Keratinocyte (primary cell): ENCODE measurements at regions not wholly inside any gene's neighbourhood (a gene's known extent, or its start where the extent isn't known, plus 50 kb on each side); places are given as distances from the start of the nearest gene placed in this dataset.
"Not testable (repeated sequence)": the region's sequence is repeated elsewhere in the genome, so short reads cannot be mapped to it uniquely, and the experiment has no call there.

Experiments
- DNase-seq: peaks from one replicate; pipeline ENCODE4 v3.0.0-alpha.2; 2011; ENCODE audit warnings: low read depth, missing footprints, low spot score
- FAIRE-seq: peaks from 2 replicates; lab custom pipeline; 2011; peaks lifted over from hg19 to GRCh38; lab: Jason Lieb, UNC
- H2AFZ ChIP-seq: 2 replicates; pipeline ENCODE4 v1.6.0; 2012; ENCODE audit warnings: low read length, control low read depth, inconsistent platforms; ENCODE audit not compliant: control insufficient read depth
- H3K27ac ChIP-seq: 2 replicates; pipeline ENCODE4 v1.5.1; 2011; ENCODE audit warnings: low read length; ENCODE audit not compliant: control insufficient read depth, insufficient read depth
- H3K27me3 ChIP-seq: 3 replicates; pipeline ENCODE4 v1.6.0; 2011; ENCODE audit warnings: low read length; ENCODE audit not compliant: control insufficient read depth, insufficient read depth; ENCODE audit errors: extremely low read depth
- H3K36me3 ChIP-seq, 2 experiments: 2 replicates in 1 of 2; 3 replicates in 1 of 2; pipeline ENCODE4 v1.5.1; 2011; ENCODE audit warnings: low read length in 2 of 2, mild to moderate bottlenecking in 1 of 2; ENCODE audit not compliant: control insufficient read depth in 2 of 2, insufficient read depth in 2 of 2; ENCODE audit errors: extremely low read depth in 1 of 2
- H3K4me1 ChIP-seq: 3 replicates; pipeline ENCODE4 v1.5.1; 2011; ENCODE audit warnings: low read length; ENCODE audit not compliant: control insufficient read depth, insufficient read depth; ENCODE audit errors: extremely low read depth
- H3K4me2 ChIP-seq: 3 replicates; pipeline ENCODE4 v1.6.0; 2011; ENCODE audit warnings: low read depth, low read length; ENCODE audit not compliant: control insufficient read depth, insufficient read depth; ENCODE audit errors: extremely low read depth
- H3K4me3 ChIP-seq, 3 experiments: fragments of 200-600 bp in 1 of 3; sonication (generic) in 1 of 3; 2 replicates in 2 of 3; 3 replicates in 1 of 3; pipeline ENCODE4 v1.5.1; 2011 to 2016; ENCODE audit warnings: low read length in 3 of 3, mild to moderate bottlenecking in 3 of 3, control low read depth in 2 of 3, inconsistent platforms in 1 of 3, low read depth in 1 of 3, mixed read lengths in 1 of 3, mixed run types in 1 of 3, moderate library complexity in 1 of 3; ENCODE audit not compliant: control insufficient read depth in 2 of 3, insufficient read depth in 2 of 3; ENCODE audit errors: extremely low read depth in 1 of 3
- H3K79me2 ChIP-seq: 2 replicates; pipeline ENCODE4 v1.6.0; 2012; ENCODE audit warnings: low read length; ENCODE audit not compliant: control insufficient read depth, insufficient read depth
- H3K9ac ChIP-seq: 3 replicates; pipeline ENCODE4 v1.6.0; 2011; ENCODE audit warnings: low read length; ENCODE audit not compliant: control insufficient read depth, insufficient read depth; ENCODE audit errors: extremely low read depth
- H3K9me1 ChIP-seq: 3 replicates; pipeline ENCODE4 v1.6.0; 2011; ENCODE audit warnings: low read length; ENCODE audit not compliant: control insufficient read depth, insufficient read depth; ENCODE audit errors: extremely low read depth
- H3K9me3 ChIP-seq: 2 replicates; pipeline ENCODE4 v1.5.1; 2012; ENCODE audit warnings: low read depth, low read length; ENCODE audit not compliant: control insufficient read depth
- H4K20me1 ChIP-seq: 3 replicates; pipeline ENCODE4 v1.6.0; 2011; ENCODE audit warnings: low read length; ENCODE audit not compliant: control insufficient read depth, insufficient read depth; ENCODE audit errors: extremely low read depth
- EZH2 ChIP-seq: IDR thresholded peaks from one replicate; pipeline ENCODE4 v1.6.1; 2012; ENCODE audit warnings: inconsistent platforms, mild to moderate bottlenecking, low read length, moderate library complexity
- dilution Hi-C: fragments of 300-500 bp; cut with MboI; formaldehyde crosslinking; loops from one replicate; pipeline ENCODE4 v1.7.0; 2020; ENCODE audit warnings: low sequenced_read_pairs; ENCODE audit not compliant: extremely low pct_ligation_motif_present
- TF ChIP-seq, protein P1 (sequence below), 3 experiments: IDR thresholded peaks in 1 of 3; conservative IDR thresholded peaks in 1 of 3; optimal IDR thresholded peaks in 1 of 3; 2 replicates in 2 of 3; 3 replicates in 1 of 3; pipeline versions ENCODE3 to v1.5.1; 2011; ENCODE audit warnings: low read length in 3 of 3, mild to moderate bottlenecking in 3 of 3, moderate library complexity in 2 of 3, control low read depth in 1 of 3, inconsistent platforms in 1 of 3; ENCODE audit not compliant: insufficient read depth in 2 of 3; ENCODE audit errors: extremely low read depth in 1 of 3

DNA sequence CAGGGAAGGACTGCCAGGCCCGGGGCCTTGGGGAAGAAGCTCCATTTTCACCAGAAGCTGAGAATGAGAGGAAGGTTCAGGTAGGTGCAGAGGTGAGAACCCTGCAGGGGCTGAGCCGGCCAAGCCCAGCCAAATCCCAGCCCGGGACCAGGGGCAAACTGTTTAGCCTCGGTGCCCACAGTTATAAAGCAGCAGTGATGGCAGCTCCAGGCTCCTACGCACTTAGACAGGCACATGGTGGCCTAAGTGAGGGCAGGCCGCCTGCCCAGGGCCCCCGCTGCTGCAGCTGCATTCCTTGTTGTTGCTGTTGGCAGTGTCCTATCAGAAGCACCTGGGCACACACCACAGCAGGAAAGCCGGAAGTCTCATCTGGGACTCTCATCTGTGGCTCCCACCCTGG is 159.9 kb upstream of the FOXD4L5 start:
- no peak overlapping the region for H3K4me2 ChIP-seq
- no peak for FAIRE-seq
- TF ChIP-seq EZH2: no peak
- TF ChIP-seq, protein P1, sequence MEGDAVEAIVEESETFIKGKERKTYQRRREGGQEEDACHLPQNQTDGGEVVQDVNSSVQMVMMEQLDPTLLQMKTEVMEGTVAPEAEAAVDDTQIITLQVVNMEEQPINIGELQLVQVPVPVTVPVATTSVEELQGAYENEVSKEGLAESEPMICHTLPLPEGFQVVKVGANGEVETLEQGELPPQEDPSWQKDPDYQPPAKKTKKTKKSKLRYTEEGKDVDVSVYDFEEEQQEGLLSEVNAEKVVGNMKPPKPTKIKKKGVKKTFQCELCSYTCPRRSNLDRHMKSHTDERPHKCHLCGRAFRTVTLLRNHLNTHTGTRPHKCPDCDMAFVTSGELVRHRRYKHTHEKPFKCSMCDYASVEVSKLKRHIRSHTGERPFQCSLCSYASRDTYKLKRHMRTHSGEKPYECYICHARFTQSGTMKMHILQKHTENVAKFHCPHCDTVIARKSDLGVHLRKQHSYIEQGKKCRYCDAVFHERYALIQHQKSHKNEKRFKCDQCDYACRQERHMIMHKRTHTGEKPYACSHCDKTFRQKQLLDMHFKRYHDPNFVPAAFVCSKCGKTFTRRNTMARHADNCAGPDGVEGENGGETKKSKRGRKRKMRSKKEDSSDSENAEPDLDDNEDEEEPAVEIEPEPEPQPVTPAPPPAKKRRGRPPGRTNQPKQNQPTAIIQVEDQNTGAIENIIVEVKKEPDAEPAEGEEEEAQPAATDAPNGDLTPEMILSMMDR (optimal IDR thresholded peaks at IDR 0.05 in 1 of 3, IDR thresholded peaks at IDR 0.05 in 1 of 3, conservative IDR thresholded peaks at IDR 0.05 in 1 of 3; ENCODE audit: extremely low read depth in 1 of 3, insufficient read depth in 2 of 3, low read length in 3 of 3): no peak
- H3K36me3 ChIP-seq: no peaks in the 10 kb centered on the region
- dilution Hi-C loops: no loop called here
- H3K4me1 ChIP-seq: no peaks in the 10 kb centered on the region
- no peak overlapping the region for H2AFZ ChIP-seq
- H3K27me3 ChIP-seq: no peaks in the 10 kb centered on the region
- no peaks in the 10 kb centered on the region for H3K9me3 ChIP-seq
- no peak overlapping the region for H3K27ac ChIP-seq
- DNase-seq: no peak
- no peak overlapping the region for H3K9ac ChIP-seq
- no peaks in the 10 kb centered on the region for H3K79me2 ChIP-seq
- no peaks in the 10 kb centered on the region for H4K20me1 ChIP-seq
- no peaks in the 10 kb centered on the region for H3K9me1 ChIP-seq
- H3K4me3 ChIP-seq: no peak overlapping the region

DNA sequence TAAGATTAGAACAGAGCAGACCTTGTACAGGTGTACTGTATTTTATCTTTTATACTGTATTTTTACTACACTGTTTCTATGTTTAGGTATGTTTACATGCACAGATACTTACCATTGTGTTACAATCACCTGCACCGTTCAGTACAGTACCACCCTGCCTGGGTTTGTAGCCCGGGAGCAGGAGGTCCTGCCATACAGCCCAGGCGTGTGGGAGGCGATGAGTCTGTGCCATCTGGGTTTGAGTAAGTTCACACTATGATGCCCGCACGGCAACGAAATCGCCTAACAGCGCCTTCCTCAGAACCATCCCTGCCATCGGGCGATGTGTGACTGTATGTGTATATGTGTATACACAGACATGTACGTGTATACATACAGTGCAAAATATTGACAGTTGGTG is 157.1 kb upstream of the FOXD4L5 start:
- H3K36me3 ChIP-seq: not testable (repeated sequence)

DNA sequence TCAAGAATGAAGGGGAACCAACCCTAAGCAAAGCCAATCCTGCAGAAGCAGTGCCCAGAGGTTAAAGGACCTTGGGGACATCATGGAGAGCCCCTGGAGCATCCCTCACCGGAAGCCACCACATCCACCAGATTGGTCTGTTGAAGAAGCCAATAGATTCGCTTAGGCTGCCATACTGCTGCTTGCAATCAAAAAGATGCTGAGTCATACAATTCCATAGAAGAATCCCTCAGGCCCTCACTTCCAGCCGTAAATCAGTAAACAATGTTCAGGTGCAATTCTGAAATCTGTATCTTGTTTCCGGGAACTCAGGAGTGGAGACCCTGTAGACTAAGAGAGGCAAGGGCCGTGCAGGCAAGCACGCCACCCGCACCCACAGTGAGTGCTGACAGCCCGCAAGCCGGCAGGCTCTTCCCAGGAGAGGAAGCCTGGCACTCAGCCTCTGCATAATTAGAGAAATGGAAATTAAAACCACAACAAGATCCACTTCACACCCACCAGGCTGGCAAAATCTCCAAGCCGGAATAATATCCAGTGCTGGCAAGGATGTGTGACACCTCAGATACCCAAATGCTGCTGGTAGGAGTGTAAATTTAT is 156.4 kb upstream of the FOXD4L5 start:
- dilution Hi-C loops, H3K9ac ChIP-seq, H3K4me1 ChIP-seq, H2AFZ ChIP-seq, H4K20me1 ChIP-seq, H3K4me3 ChIP-seq, FAIRE-seq, H3K9me3 ChIP-seq, H3K36me3 ChIP-seq, H3K9me1 ChIP-seq, H3K79me2 ChIP-seq, H3K27me3 ChIP-seq, H3K27ac ChIP-seq, H3K4me2 ChIP-seq, DNase-seq: not testable (repeated sequence)

More for the DNA sequence above, 157.1 kb upstream of the FOXD4L5 start:
- H3K79me2 ChIP-seq, H3K4me1 ChIP-seq, H3K9me1 ChIP-seq, H3K27me3 ChIP-seq, H3K9me3 ChIP-seq, FAIRE-seq, H4K20me1 ChIP-seq, H2AFZ ChIP-seq, H3K9ac ChIP-seq, H3K4me2 ChIP-seq, dilution Hi-C loops, H3K27ac ChIP-seq, DNase-seq, H3K4me3 ChIP-seq: not testable (repeated sequence)
